ENCODE measurements at regions not wholly inside any gene's neighbourhood (a gene's known extent, or its start where the extent isn't known, plus 50 kb on each side); places are given as distances from the start of the nearest gene placed in this dataset.

DNA sequence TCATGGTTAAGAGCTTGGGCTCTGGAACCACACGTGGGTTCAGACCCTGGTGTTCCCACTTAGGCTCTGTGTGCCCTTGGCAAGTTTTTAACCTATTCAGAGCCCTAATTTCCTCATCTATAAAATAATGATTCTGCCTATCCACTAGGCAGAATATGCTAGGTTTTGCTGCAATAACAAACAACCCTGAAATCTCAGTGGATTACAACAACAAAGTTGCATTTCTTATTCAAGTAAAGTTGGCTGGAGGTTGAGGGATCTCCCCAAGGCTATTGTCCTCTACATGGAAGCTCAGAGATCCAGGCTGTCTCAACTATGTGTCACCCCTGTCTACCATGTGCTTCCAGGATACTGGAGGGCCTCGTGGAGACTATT lies 275.4 kb upstream of the SIX2 start:
- H3K27ac ChIP-seq, result no peak overlapping the region
- no peaks in the 10 kb centered on the region for H3K27me3 ChIP-seq
- no peak overlapping the region for H3K4me3 ChIP-seq
- DNase-seq (ENCODE audit: low spot score in 2 of 2), result no peak
- intact Hi-C loops (cut with DNase I; ENCODE audit: low total_unique reads), result loop anchor here (5.0 kb wide), 1 partner anchor 947 kb away; no protein-coding TSS in a partner anchor
- no peaks in the 10 kb centered on the region for H3K9me3 ChIP-seq
- H3K4me1 ChIP-seq, result no peaks in the 10 kb centered on the region
- no peaks in the 10 kb centered on the region for H3K36me3 ChIP-seq
- no peak for TF ChIP-seq POLR2A (IDR thresholded peaks at IDR 0.05)
- no peak for TF ChIP-seq POLR2AphosphoS5 (IDR thresholded peaks at IDR 0.05)
- TF ChIP-seq, protein P1, sequence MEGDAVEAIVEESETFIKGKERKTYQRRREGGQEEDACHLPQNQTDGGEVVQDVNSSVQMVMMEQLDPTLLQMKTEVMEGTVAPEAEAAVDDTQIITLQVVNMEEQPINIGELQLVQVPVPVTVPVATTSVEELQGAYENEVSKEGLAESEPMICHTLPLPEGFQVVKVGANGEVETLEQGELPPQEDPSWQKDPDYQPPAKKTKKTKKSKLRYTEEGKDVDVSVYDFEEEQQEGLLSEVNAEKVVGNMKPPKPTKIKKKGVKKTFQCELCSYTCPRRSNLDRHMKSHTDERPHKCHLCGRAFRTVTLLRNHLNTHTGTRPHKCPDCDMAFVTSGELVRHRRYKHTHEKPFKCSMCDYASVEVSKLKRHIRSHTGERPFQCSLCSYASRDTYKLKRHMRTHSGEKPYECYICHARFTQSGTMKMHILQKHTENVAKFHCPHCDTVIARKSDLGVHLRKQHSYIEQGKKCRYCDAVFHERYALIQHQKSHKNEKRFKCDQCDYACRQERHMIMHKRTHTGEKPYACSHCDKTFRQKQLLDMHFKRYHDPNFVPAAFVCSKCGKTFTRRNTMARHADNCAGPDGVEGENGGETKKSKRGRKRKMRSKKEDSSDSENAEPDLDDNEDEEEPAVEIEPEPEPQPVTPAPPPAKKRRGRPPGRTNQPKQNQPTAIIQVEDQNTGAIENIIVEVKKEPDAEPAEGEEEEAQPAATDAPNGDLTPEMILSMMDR (IDR thresholded peaks at IDR 0.05), result no peak

DNA sequence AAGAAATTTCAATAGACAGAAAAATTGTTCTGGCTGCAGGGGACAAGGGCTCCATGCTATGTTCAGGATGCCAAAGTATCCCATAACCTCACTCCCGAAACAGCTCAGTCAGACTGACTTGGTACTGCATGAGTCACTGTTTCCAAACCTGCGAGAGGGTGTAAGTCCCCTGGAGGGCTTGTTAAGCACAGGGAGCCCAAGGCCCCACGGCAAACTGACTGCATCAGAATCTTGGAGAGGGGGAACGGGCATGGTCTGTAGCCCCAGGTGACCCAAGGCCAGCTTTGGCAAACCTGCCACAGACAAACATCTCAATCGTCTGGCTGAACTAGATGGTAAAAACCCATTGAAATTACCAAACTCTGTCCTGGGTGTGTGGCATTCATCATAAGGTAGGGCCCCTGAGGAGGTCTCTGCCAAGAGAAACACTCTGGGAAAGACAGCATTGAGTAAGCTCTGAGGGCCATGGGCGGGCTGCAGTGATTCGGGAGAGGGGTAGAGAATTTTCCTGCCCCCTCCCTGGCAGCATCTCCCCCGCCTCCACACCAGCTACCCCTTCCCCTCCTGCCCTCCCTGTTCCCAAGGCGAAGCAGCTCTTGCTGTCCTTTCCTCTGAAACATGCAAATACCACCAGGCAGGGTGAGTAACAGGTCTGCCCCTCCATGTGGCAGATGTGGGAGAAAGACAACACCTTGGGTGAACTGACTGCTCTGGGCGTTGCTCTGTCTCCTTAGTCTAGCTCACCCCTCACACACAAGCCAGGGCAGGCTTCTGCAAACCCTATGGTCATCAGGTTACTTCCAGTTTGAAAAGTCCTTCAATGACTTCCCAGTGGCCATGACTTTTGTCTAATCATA lies 274.7 kb upstream of the SIX2 start:
- Histone ChIP-seq H3K4me3 (no peak overlapping the region), H3K27me3 (no peaks in the 10 kb centered on the region), H3K9me3 (no peaks in the 10 kb centered on the region), H3K27ac (no peak overlapping the region), H3K36me3 (no peaks in the 10 kb centered on the region), H3K4me1 (no peaks in the 10 kb centered on the region)
- TF ChIP-seq, protein P1 (IDR thresholded peaks at IDR 0.05), result no peak
- TF ChIP-seq POLR2AphosphoS5 (IDR thresholded peaks at IDR 0.05) (no peak), POLR2A (IDR thresholded peaks at IDR 0.05) (no peak)
- DNase-seq (ENCODE audit: low spot score in 2 of 2), result no peak
- intact Hi-C loops (cut with DNase I; ENCODE audit: low total_unique reads), result loop anchor here (5.0 kb wide), 1 partner anchor 947 kb away; no protein-coding TSS in a partner anchor

DNA sequence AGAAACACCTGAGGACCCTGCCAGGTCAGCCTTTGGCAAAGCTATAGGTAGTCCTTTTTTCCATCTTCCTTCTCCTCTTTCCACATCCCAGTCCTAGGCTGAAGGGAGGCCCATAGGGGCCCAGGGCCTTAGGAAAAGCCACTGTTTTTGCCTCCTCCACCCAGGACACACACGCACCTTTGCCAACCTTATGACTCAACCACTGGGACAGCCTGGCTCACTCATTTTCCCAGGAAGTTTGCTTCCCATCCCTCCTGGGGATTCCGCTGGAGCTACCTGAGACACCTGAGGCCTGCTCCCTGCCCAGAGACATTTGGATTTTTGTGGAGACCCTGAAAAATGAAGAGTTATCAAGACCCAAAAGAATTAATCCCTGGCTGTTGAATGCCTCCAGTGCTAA lies 273.4 kb upstream of the SIX2 start:
- no peaks in the 10 kb centered on the region for H3K4me1 ChIP-seq
- H3K9me3 ChIP-seq, result no peaks in the 10 kb centered on the region
- no peaks in the 10 kb centered on the region for H3K27me3 ChIP-seq
- no peak for DNase-seq (ENCODE audit: low spot score in 2 of 2)
- no peak overlapping the region for H3K4me3 ChIP-seq
- H3K36me3 ChIP-seq, result no peaks in the 10 kb centered on the region
- TF ChIP-seq POLR2A (IDR thresholded peaks at IDR 0.05) (no peak), POLR2AphosphoS5 (IDR thresholded peaks at IDR 0.05) (no peak)
- TF ChIP-seq, protein P1 (IDR thresholded peaks at IDR 0.05), result no peak
- H3K27ac ChIP-seq, result no peak overlapping the region
- intact Hi-C loops (cut with DNase I; ENCODE audit: low total_unique reads), result loop anchor here (5.0 kb wide), 1 partner anchor 945 kb away; no protein-coding TSS in a partner anchor

DNA sequence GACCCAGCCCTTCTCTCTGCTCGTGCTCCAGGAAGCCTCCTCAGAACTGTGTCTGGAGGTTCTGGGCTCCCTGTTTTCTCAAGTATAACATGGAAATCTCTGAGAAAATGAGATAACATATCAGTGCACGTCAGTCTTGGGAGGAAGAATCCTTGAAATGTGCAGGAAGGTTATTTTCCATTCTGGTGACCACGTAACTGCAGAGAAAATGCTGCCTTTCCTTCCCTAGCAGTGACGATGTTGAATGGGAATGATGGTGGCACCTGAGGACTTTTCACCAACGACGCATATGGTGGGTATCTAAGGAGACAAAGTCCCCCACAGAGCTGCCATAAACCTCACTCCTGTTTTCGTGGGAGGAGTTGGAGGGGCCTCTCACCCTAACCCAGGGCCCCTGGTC lies 272.1 kb upstream of the SIX2 start:
- intact Hi-C loops (cut with DNase I; ENCODE audit: low total_unique reads), result loop anchor here (5.0 kb wide), 1 partner anchor 944 kb away; no protein-coding TSS in a partner anchor
- no peaks in the 10 kb centered on the region for H3K9me3 ChIP-seq
- H3K36me3 ChIP-seq, result no peaks in the 10 kb centered on the region
- TF ChIP-seq POLR2A (IDR thresholded peaks at IDR 0.05), result no peak
- no peak for TF ChIP-seq POLR2AphosphoS5 (IDR thresholded peaks at IDR 0.05)
- TF ChIP-seq, protein P1 (IDR thresholded peaks at IDR 0.05), result no peak
- H3K27me3 ChIP-seq, result no peaks in the 10 kb centered on the region
- no peak overlapping the region for H3K4me3 ChIP-seq
- DNase-seq (ENCODE audit: low spot score in 2 of 2), result no peak
- H3K27ac ChIP-seq, result no peak overlapping the region
- H3K4me1 ChIP-seq, result no peaks in the 10 kb centered on the region

DNA sequence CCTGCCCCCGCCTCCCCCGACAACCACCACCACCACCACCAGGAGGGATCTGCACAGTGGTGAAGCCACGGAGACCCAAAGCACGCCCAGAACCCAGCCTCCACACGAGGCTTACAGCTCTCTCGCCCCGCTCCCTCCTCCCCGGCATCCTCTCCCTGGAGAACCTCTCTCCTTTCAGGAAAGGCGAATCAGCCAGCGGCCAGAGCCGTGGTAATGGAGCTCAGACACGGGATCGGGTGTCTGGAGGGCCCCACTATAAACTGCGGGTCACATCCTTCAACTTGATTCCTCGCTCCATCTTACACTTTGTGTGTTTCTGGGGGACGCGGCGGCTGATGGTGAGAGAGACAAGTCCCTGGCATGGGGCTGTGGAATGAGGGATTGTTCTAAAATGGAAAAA lies 271.5 kb upstream of the SIX2 start:
- no peaks in the 10 kb centered on the region for H3K4me1 ChIP-seq
- TF ChIP-seq POLR2AphosphoS5 (IDR thresholded peaks at IDR 0.05), result no peak
- TF ChIP-seq POLR2A (IDR thresholded peaks at IDR 0.05), result no peak
- TF ChIP-seq, protein P1 (IDR thresholded peaks at IDR 0.05), result no peak
- H3K36me3 ChIP-seq, result no peaks in the 10 kb centered on the region
- intact Hi-C loops (cut with DNase I; ENCODE audit: low total_unique reads), result loop anchor here (5.0 kb wide), 1 partner anchor 943 kb away; no protein-coding TSS in a partner anchor
- H3K27me3 ChIP-seq, result no peaks in the 10 kb centered on the region
- H3K27ac ChIP-seq, result no peak overlapping the region
- DNase-seq (ENCODE audit: low spot score in 2 of 2), result no peak
- H3K4me3 ChIP-seq, result no peak overlapping the region
- no peaks in the 10 kb centered on the region for H3K9me3 ChIP-seq

Measured in breast epithelium (tissue), 4 donors.